Activated T-cell treated with anti-CD3 and anti-CD28 coated beads, Interleukin-2, amount 50 U/mL, for 48 hours (primary cell): ENCODE measurements at regions not wholly inside any gene's neighbourhood (a gene's known extent, or its start where the extent isn't known, plus 50 kb on each side); places are given as distances from the start of the nearest gene placed in this dataset.
"Not testable (repeated sequence)": the region's sequence is repeated elsewhere in the genome, so short reads cannot be mapped to it uniquely, and the experiment has no call there.

ENCODE experiments used
- DNase-seq, 2 experiments: peaks; one replicate each; pipeline ENCODE4 v3.0.0-alpha.2; 2020

DNA sequence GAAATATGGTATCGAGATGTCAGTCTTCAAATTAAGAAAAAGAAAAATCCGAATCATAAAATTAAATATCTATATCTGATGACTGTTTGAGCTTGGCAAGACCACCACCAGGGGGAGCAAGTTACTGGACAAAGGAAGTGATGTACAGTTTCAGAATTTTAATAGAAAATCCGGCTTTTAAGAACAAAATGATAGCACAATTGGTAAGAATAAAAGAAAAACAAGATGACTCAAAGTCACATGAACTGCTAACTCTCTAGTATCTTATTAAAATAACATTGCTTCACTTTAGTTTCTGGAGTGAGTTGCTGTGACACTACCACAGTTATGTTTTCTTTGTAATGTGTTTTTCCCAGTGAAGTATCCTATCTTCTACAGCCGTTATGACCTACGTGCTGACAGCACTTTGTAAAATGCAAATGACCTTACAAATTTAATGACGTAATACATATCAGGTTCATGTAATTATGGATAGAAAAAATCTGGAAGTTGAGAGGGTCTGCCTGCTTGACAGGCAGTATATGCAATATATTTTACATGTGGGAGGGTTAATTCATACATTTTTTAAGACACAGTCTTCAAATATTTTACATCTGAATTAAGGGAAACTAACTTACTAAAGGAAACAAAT is 405.3 kb upstream of the HS3ST5 start:
- DNase-seq: peak; percentile 25

DNA sequence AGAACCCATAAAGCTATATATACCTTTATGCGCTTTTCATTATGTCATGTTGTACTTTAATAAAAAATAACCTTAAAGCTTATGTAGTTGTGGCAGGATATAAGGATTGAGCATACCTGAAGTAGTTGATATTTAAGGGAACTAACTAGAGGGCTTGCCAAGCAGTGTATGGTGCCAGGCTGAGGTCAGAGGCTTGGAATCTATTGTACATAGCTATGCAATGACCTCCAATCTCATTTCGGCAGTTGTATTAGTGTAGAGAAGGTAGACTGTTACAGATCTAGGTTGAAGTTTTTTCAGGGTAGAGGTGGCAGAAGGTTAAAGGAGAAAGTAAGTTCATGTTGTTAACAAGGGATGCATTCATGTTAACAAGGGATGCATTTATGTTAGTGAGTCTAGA is 397.7 kb upstream of the HS3ST5 start:
- no peak for DNase-seq

DNA sequence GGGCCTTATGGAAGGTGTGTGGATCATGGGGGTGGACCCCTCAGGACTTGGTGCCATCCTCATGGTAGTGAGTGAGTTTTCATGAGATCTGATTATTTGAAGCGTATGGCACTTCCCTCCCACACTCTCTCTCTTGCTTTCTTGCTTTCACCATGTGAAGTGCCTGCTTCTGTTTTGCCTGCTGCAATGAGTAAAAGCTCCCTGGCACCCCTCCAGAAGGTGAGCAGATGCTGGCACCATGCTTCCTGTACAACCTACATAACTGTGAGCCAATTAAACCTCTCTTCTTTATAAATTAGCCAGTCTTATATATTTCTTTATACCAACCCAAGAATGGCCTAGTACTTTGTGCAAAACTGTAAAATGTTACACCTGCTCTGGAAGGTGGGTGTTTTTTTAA is 396.8 kb upstream of the HS3ST5 start:
- DNase-seq: no peak

DNA sequence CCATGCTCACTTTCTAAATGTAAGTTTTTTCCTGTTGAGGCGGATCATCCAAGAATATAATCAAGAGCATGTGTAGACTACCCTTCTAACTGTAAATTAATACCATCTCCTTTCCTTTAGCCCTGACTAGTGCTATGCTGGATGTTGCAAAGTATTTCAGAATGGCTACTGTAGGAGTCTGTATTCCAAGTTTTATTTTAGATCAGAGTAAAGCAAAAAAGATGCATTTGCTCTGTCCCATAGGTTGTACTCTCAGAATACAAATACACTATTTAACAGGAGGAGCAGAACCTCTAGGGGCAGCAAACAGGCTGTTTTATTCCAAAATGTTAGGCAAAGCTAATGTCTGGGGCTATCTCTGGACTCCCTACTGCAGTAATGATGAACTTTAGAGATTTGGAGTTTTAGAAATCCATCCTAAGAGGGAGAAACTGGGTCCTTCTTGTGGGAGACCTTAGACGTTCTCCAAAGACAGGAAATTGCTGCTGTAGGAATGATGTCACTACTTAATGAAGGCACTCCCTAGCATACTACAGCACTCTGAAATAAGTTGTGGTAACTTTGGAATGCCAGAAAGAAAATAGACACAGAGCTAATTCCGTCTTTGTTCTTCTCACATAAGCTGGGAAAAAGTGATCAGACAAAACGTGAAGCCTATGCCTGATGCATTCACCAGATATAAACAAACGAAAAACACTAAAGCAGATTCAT is 392.4 kb upstream of the HS3ST5 start:
- DNase-seq: no peak

DNA sequence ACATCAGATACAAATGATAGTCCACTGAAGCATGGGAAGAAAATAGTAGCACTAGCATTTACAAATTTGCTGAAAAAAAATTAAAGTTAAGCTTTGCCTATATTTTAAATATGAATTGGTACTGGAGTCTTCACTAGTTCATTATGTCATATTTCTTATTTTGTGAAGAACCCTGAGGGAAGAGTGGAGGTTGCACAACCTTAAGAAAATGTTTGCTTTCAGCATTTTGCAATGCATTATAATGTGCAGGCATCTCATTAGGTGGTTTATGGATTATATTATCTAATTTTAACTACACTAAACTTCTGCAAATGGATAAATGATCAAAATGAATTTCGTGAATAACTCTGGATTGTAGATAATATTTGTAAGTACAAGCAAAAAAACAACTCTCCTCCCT is 390.8 kb upstream of the HS3ST5 start:
- DNase-seq: no peak

DNA sequence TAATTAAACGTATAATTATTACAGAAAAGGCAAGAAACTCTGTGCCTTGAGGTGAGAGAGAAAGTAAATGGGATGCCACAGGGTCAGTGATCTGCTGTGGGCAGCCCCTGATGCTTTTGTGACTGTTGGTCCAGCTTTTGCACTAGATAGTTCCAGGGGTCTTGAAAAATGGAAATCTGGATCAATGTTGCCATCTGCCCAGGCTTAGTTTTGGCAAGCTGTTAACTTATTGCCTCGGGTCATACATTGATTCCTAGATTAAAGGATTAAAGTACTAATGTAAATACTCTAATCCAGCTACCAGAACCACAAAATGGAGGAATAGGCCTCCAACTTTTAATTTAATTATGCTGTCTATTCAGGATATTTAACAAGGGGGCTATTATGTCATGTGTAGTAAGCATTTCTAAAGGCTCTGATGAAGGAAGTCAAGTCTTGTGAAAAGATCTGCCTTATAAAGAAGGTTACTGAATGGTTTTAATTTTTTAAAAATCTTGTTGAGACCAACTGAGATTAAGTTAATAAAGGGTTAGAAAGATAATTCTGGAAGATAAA is 376.0 kb upstream of the HS3ST5 start:
- no peak for DNase-seq

DNA sequence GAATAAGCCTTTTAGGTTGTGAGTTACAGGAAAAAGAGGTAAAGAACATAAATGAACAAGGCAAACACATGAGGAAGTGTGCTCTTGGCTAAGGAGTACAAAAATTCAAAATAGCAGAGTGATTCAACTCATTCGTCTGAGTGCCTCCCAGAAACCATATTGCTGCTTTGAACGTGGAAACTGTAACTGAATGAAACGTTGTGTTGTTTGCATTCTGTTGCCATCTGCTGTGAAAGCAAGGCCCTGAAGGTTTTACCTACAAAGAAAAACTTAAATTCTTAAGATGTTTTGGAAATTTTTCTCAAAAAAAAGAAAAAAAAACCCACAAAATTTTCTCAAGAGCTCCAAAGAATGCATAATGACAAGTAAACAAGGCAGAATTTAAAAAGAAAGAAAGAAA is 375.4 kb upstream of the HS3ST5 start:
- no peak for DNase-seq

DNA sequence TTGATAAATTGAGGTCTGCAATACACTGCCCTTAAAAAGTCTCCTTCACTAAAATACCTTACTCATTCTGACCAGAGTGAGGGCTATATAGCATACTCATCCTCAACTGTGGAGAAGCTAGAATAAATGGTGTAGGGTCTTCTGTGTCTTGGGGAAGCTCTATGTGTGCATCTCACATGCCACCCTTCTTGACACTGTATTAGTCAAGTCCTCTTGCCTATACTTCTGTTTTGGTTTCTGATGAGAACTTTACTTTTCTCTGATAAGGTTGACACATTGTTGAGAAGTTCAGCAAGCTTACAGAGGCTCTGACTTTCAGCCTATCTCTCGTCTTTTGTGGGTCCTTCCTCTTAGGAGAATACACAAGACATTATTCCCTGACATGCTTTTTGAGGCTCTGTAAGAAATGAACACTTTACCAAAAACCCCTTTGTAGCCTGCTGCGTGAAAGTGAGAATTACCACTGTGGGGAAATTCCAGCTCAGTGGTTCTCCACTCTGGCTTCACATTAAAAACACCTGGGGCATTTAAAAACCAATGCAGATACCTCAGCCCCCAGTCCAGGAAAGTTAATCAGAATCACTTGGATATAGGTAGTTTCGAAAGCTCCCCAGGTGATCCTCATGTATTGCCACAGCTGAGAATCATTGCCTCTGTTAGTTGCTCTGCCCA is 372.1 kb upstream of the HS3ST5 start:
- no peak for DNase-seq

DNA sequence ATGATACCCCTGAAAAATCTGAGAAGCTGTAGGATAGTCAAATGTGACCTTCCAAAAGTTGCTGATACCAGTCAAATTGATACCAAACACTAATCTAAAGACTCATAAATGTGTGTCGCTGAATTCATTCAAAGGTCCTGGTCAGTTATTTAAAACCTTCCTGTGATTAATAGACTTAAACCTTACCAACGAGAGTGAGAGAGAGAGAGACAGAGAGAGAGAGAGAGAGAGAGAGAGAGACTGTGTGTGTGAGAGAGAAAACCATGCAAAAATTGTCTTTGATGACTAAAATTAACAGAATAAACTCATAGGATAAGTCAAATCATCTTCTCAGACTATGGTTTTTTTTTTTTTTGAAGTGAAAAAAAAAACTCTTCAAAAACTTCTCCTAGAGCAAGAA is 370.9 kb upstream of the HS3ST5 start:
- no peak for DNase-seq

DNA sequence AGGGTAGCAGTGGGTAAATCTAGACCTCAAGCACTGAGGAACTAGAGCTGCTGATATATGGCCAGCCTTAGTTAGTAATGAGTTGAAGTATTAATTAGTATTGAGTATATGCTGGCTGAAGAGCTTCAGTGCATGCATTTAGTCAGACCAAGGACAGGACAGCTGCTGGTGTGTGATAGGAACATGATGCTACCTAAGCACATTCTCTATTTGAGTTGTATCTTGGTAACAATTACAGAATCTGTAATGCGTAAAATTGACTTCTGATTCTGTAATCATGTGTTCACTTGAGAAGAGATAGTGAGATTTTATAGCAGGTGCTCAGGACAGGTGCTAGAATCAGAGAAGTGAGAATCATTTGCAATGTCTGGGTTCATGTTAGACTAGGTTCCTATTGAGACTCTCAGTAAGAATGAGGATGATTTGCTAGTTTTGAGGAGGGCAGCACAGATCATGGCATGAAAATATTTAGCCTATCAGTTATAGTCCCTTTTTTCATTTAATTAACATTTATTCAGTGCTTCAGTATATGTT is 369.4 kb upstream of the HS3ST5 start:
- no peak for DNase-seq

DNA sequence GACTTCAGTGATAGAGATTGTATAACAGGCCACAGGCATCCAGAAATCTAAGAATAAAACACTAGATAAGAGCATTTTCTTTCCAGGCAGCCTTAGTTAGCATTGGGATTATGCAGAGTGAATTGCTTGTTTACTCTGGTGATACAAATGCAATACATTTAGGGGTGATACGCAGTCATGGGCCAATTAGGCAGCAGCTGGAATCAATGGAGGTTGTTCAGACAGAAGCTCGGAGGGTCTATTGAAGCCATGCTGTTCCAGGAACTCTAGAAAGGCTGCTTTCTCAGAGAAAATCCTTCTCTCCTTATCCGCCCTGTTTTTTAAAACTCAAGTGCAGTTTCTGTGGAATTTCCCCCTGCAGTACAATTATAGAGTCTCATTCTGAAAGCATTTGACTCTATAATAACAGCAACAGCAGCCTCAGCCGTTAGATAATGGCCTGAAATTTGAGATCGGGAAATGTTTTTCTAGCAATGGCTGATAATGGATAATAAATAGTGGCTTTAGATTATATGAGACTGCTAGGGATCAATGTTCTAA is 364.3 kb upstream of the HS3ST5 start:
- DNase-seq: no peak

DNA sequence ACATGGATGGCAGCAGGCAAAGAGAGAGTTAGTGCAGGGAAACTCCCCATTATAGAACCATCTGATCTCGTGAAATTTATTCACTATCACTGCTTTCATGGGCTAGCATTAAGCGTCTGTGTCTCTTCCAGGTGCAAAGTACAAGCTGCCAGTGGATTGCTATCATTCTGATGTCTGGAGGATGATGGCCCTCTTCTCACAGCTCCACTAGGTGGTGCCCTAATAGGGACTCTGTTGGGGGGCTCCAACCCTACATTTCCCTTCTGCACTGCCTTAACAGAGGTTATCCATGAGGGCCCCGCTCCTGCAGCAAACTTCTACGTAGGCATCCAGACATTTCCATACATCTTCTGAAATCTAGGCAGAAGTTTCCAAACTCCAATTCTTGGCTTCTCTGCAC is 347.8 kb upstream of the HS3ST5 start:
- no peak for DNase-seq

DNA sequence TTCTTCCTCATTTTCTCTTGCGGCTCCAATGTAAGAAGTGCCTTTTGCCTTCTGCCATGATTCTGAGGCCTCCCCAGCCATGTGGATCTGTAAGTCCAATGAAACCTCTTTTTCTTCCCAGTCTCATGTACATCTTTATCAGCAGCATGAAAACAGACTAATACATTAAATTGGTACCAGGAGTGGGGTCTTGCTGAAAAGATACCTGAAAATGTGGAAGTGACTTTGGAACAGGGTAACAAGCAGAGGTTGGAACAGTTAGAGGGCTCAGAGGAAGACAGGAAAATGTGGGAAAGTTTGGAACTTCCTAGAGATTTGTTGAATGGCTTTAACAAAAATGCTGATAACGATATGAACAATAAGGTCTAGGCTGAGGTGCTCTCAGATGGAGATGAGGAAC is 316.7 kb upstream of the HS3ST5 start:
- no peak for DNase-seq

DNA sequence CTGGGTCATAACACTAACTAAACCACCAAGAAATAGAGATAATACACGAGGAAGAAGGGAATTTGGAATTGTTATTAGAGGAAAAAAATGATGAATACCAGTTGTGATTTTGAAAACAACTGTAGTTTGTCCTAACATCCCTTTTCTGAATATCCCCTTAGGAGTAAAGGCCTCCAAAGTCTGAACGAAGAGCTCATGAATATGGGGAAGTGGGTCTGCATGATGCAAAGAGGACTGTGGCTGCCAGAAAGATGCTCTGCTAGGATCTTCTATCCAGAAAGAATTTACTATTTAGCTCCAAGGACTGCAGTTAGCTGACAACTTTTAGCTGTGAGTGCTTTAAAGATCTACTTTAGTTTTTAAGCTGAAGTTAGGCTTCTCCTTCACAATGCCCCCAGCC is 308.8 kb upstream of the HS3ST5 start:
- DNase-seq: no peak

DNA sequence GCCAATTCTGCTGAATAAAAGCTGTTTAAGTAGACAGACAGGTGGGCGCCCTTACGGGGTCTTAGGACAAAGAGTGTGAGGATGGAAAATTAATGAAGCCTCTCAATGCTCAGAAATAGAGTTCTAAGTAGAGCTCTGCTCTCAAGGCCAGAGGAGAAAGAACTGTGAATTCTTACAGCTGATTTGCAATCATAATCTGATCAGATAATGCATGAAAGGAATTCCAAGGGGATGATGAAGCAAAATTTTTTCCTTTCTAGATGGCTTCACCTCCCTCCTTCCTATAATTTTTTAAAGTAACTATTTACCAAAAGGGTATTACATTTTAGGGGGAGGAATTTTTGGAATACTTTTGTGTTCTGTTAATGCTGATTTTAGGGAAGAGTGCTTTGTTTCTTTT is 308.1 kb upstream of the HS3ST5 start:
- no peak for DNase-seq

DNA sequence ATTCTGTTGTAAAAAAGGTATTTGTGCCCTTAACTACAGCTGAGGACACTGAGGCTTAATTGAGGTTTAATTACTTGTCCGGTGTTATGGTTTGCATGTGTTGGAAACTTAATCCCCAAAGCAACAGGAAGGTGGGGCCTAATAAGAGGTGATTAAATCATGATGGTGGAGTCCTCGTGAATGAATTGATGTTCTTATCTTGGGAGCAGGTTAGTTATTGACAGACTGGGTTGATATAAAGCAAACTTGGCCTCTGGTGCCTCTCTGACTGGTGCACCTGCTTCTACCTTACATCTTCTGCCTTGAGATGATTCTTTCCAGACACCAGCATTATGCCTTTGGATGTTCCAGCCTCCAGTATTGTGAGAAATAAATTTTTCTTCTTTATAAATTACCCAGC is 306.5 kb upstream of the HS3ST5 start:
- no peak for DNase-seq

DNA sequence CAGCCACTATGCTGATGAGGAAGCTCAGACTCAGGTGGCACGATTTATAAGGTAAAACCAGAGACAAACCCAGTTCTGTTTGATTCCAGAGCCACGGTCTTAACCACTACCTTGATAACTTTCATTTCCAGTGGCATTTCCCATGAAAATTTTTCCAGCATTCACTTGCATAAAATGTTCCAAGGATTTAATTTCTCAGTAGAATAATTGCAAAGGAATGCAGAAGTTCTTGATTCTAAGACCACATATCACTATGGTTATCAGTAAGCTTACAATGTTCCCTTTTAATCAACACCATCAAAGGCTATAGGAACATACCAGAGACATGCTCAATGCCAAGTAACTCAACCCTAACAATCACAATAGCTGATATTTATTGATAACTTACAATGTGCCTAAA is 306.0 kb upstream of the HS3ST5 start:
- DNase-seq: no peak

DNA sequence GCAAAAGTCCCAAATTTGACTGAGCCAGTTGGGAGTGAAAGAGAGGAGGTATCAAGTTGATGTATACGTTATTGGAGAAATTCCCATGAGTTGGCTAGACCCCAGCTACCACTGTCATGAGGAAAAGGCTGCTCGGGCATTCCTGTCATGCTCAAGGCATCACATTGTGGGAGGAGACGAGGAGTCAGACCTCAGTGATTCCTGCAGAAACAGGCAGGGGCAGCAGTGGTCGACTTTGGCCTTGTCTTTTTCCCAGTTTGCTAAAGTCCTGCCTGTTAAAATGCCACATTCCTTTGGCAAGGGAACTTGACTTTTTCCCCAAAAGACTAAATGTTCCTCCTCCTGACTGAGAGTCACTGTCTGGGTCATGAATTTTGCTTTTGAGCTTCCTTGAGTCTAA is 295.5 kb upstream of the HS3ST5 start:
- no peak for DNase-seq

DNA sequence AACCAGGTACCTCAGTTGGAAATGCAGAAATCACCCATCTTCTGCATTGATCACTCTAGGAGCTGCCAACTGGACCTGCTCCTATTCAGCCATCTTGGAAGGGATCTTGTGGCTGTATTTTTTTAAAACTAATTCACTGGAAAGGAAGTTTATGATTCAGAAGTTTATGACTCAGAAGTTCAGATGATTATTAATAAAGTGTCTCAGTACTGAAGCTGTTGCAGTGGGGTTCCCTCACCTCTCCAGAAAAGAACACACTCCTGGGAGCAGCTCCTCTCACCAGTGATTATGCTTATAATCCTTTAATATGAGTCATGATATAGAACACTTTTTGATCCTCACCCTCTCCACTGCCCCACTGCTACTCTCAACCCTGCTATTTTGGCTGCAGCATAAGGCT is 291.2 kb upstream of the HS3ST5 start:
- DNase-seq: no peak

DNA sequence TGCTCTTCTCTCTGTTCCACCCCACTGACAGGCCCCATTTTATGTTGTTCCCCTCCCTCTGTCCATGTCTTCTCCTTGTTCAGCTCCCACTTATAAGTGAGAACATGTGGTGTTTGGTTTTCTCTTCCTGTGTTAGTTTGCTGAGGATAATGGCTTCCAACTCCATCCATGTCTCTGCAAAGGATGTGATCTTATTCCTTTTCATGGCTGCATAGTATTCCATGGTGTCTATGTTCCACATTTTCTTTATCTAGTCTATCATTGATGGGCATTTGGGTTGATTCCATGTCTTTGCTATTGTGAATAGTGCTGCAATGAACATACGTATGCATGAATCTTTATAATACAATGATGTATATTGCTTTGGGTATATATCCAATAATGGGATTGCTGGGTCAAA is 283.4 kb upstream of the HS3ST5 start:
- DNase-seq: not testable (repeated sequence)

DNA sequence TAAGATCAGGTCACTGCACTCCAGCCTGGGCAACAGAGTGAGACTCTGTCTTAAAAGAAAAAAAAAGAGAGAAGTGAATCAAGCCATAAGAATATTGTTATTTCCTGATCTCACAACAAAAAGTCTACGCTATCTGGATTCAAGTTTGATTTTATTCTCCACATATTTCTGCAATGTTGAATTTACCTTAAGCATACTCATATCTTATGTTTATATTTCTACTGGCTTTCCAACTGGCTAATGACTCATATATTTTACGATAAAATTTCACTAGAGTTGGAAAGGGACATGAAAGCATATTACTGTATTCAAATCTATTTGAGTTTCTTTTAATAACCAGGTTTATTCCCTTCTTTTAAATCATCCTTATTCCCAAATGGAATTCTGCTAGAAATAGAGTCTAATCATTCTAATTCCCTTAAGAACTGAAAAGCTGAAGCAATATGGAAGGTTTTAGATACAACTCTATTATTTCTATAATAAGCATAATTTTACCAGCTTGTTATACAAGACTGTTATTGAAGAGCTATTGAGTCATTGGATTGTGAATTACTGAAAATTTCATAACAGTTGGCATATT is 276.9 kb upstream of the HS3ST5 start:
- no peak for DNase-seq

DNA sequence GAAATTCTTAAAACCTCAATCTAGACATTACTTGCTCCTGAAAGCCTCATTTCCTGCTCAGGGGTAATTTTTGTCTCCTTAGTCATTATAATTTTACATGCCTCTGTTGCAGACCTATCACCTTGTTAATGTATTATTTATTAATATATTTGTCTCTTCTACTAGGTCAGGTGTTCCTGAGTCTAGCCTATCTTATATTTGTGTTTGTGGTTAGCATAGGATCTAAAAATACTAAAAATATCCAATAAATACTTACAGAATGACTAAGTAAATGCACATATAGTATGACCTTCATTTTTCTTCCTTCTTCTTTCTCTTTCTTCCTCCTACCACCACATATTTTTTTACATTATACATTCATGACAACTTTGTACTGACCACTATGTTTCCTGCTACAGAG is 268.9 kb upstream of the HS3ST5 start:
- DNase-seq: no peak

DNA sequence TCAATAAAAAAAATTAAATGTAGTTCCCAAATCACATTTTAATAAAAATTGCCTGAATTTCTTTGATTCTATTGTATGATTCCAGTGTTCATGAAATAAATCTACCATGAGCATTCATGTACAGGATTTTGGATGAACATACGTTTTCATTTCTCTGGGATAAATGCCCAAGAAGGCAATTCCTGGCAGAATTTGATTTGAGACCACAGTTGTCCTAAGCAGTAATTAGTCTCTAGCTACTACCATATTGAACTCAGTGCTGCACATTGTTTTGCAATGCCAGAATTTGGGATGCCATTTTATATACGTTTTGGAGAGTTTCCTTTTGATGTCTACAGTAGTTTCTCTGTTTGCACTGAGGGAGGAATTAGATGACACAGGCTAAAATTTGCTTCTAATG is 265.3 kb upstream of the HS3ST5 start:
- no peak for DNase-seq
